ENCODE measurements at regions not wholly inside any gene's neighbourhood (a gene's known extent, or its start where the extent isn't known, plus 50 kb on each side); places are given as distances from the start of the nearest gene placed in this dataset.

GRCh38 chr17:69651921-69652320, 237.4 kb downstream of the MAP2K6 start:
- no peak for FAIRE-seq

GRCh38 chr17:69654981-69655855, 240.7 kb downstream of the MAP2K6 start:
- Histone ChIP-seq H3K36me3 (ENCODE audit: control insufficient read depth, insufficient read depth, low read length) (no peaks in the 10 kb centered on the region), H3K27me3 (ENCODE audit: control insufficient read depth, insufficient read depth, low read length) (no peaks in the 10 kb centered on the region), H3K4me3 (ENCODE audit: low read depth, low read length) (no peak overlapping the region)
- no peak for FAIRE-seq
- no peak for TF ChIP-seq CTCF (IDR thresholded peaks at IDR 0.05; ENCODE audit: insufficient read depth, low read length, severe bottlenecking)
- peak; percentile 84 for DNase-seq (ENCODE audit: low read depth)

More at GRCh38 chr17:69651921-69652320, 237.4 kb downstream of the MAP2K6 start:
- Histone ChIP-seq H3K36me3 (ENCODE audit: control insufficient read depth, insufficient read depth, low read length) (no peaks in the 10 kb centered on the region), H3K4me3 (ENCODE audit: low read depth, low read length) (no peak overlapping the region), H3K27me3 (ENCODE audit: control insufficient read depth, insufficient read depth, low read length) (no peaks in the 10 kb centered on the region)
- no peak for DNase-seq (ENCODE audit: low read depth)
- no peak for TF ChIP-seq CTCF (IDR thresholded peaks at IDR 0.05; ENCODE audit: insufficient read depth, low read length, severe bottlenecking)

- no peaks in the 10 kb centered on the region for H3K27me3 ChIP-seq (ENCODE audit: control insufficient read depth, insufficient read depth, low read length)
- no peak for DNase-seq (ENCODE audit: low read depth)
- no peaks in the 10 kb centered on the region for H3K36me3 ChIP-seq (ENCODE audit: control insufficient read depth, insufficient read depth, low read length)
- no peak overlapping the region for H3K4me3 ChIP-seq (ENCODE audit: low read depth, low read length)
- no peak for TF ChIP-seq CTCF (IDR thresholded peaks at IDR 0.05; ENCODE audit: insufficient read depth, low read length, severe bottlenecking)
- no peak for FAIRE-seq
Observed at GRCh38 chr17:69655902-69656301, 241.4 kb downstream of the MAP2K6 start.

GRCh38 chr17:69669441-69670178, 255.1 kb downstream of the MAP2K6 start:
- FAIRE-seq (no peak), DNase-seq (ENCODE audit: low read depth) (peak; percentile 48)
- no peak for TF ChIP-seq CTCF (IDR thresholded peaks at IDR 0.05; ENCODE audit: insufficient read depth, low read length, severe bottlenecking)
- no peak overlapping the region for H3K4me3 ChIP-seq (ENCODE audit: low read depth, low read length)
- H3K36me3 ChIP-seq (ENCODE audit: control insufficient read depth, insufficient read depth, low read length), result no peaks in the 10 kb centered on the region
- H3K27me3 ChIP-seq (ENCODE audit: control insufficient read depth, insufficient read depth, low read length), result no peaks in the 10 kb centered on the region

- Histone ChIP-seq H3K27me3 (ENCODE audit: control insufficient read depth, insufficient read depth, low read length) (no peaks in the 10 kb centered on the region), H3K36me3 (ENCODE audit: control insufficient read depth, insufficient read depth, low read length) (no peaks in the 10 kb centered on the region), H3K4me3 (ENCODE audit: low read depth, low read length) (no peak overlapping the region)
- FAIRE-seq (no peak), DNase-seq (ENCODE audit: low read depth) (peak; percentile 61)
- TF ChIP-seq CTCF (IDR thresholded peaks at IDR 0.05; ENCODE audit: insufficient read depth, low read length, severe bottlenecking), result no peak
Observed at GRCh38 chr17:69672924-69673323, 258.4 kb downstream of the MAP2K6 start.
